GM21390 (cell line): ENCODE measurements at regions not wholly inside any gene's neighbourhood (a gene's known extent, or its start where the extent isn't known, plus 50 kb on each side); places are given as distances from the start of the nearest gene placed in this dataset.

Experiments
- ATAC-seq: cut with Tn5 transposase; IDR thresholded peaks from one replicate; pipeline ENCODE4 v1.9.1; 2021; ENCODE audit not compliant: unreplicated experiment

GRCh38 chr9:120018550-120018949, 561.4 kb downstream of the CDK5RAP2 start:
- no peak for ATAC-seq

- no peak for ATAC-seq
Measured at GRCh38 chr9:120018037-120018436, 561.9 kb downstream of the CDK5RAP2 start.

DNA sequence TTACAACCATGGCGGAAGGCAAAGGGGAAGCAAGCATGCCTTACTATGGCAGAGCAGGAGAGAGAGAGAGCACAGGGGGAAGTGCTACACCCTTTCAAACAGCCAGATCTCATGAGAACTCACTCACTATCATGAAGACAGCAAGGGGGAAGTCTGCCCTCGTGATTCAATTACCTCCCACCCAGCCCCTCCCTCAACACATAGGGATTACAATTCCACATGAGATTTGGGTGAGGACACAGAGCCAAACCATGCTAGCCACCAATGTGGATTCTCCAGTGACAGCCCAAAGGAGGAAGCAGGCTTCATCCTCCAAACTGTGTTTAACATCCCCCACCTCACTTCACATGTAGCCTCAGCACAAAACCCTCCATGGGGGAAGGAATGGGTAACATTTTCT, 563.7 kb downstream of the CDK5RAP2 start:
- no peak for ATAC-seq

DNA sequence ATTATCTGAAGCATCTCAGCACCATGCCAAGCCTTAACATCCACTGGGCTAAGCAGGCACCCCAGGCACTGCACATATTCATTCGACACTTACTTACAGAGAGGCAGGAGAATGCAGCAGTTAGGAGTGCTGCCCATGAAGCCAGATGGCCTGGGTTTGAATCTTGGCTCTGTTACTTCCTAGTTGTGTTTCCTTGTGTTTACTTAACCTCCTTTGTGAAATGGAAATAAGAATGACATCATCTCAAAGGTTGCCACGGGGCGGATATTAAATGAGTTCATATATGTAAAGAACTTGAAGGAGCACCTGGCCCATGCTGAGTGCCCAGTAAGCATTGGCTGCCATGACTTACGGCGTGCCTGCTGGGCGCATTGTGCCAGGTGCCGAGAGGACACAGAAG, 565.2 kb downstream of the CDK5RAP2 start:
- no peak for ATAC-seq

GRCh38 chr9:120009856-120010255, 570.1 kb downstream of the CDK5RAP2 start:
- ATAC-seq, result no peak

DNA sequence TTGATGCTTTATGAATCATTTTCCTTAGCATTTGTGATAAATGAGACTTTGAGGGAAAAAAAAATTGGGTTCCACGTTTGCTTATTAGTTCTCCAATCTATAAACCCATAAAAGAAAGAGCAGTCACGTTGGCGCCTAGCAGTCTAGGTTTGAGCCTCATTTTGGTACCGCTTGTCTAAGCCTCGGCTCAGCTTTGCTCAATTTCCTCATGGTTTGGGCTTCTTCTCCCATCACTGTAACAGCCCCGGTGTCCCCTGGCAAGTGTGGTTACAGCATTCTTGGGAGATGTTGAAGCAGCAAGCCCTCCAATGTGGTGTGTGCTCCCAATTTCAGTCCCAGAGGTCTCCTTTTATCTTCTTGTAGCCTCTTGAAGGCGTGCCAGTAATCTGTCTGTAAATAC, 578.4 kb downstream of the CDK5RAP2 start:
- ATAC-seq, result no peak

GRCh38 chr9:119998614-119999013, 581.4 kb downstream of the CDK5RAP2 start:
- no peak for ATAC-seq

- no peak for ATAC-seq
Measured at GRCh38 chr9:119991797-119992196, 588.2 kb downstream of the CDK5RAP2 start.

- no peak for ATAC-seq
Measured at GRCh38 chr9:119986713-119987112, 593.3 kb downstream of the CDK5RAP2 start.

- no peak for ATAC-seq
Measured at GRCh38 chr9:119986205-119986604, 593.8 kb downstream of the CDK5RAP2 start.

- no peak for ATAC-seq
Measured at GRCh38 chr9:119974026-119974425, 604.8 kb upstream of the BRINP1 start.

- peak; percentile 93 for ATAC-seq
Measured at GRCh38 chr9:119968836-119969707, 599.8 kb upstream of the BRINP1 start.

DNA sequence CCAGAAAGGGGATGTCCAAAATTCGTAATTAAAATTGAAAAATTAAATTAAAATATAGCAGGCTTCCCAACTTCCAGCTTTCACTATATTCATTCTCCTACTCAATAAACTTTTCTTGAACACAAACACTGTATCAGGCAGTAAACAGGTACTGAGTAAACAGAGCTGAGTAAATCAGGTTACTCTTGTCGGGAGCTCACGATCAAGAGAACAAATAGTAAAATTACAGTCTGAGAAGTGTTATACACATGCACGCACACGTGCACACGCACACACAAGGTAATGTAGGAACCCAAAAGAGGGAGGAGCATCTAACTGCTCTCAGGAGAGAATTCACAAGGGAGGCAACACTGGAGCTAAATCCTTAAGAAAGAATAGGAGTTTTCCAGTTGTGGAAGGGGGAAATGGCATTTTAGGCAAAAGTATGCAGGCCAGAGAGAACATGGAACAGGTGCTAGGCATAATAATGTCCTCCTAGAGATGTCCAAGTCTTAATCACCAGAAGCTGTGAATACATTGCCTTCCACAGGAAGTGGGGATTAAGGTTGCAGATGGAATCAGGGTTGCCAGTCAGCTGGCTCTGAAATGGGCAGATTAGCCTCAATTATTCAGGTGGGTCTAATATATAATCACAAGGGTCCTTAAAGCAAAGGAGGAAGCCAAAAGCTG, 598.8 kb upstream of the BRINP1 start:
- no peak for ATAC-seq

DNA sequence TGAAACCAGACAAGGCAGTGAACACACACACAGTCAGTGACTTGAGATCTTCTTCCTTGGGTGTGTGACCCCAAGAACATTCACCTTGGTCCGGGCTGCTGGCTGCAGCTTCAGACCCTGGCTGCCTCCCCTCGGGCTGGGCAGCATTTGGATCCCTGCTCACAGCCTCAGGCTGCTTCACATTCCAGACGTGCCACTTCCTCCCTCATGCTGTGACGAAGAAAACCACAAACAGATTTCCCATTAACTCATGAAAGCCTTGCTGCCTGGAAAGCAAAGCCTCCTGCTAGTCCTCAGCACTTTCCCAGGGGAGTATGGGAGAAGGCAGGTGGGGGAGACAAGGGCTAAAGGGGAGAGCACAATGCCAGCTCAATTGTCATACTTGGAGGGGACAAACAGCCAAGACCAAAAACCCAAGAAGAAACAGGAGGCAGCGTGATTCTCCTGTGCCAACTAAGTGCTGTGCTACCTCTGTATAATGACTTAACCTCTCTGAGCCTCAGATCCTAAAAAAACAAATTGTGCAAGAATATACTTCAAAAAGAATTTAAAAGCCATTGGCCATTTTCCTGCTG, 594.6 kb upstream of the BRINP1 start:
- ATAC-seq, result no peak

DNA sequence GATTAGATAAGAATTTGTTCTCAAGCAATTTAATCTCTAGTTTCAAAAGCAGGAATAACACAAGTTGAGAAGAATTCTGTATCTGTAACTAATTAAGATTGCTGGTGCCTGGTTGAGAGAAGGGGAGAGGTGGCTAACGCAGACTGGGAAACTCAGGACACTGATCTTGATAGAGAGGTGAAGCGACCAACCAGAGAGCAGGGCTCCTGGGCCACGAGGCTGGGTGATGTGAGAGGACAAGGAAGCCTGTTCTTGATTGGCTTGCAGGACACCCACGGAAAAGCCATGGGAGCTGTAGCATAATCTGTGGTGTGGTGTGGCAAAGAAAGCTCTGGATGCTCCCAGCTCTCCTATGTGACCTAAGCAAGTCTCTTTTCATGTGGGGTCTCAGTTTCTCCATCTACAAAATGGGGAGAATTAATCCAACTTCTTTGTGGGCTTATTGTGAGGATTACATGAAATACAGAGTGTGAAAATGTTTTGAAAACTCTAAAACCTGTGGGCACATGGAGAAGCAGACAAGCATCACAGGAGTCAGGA, 594.1 kb upstream of the BRINP1 start:
- no peak for ATAC-seq

DNA sequence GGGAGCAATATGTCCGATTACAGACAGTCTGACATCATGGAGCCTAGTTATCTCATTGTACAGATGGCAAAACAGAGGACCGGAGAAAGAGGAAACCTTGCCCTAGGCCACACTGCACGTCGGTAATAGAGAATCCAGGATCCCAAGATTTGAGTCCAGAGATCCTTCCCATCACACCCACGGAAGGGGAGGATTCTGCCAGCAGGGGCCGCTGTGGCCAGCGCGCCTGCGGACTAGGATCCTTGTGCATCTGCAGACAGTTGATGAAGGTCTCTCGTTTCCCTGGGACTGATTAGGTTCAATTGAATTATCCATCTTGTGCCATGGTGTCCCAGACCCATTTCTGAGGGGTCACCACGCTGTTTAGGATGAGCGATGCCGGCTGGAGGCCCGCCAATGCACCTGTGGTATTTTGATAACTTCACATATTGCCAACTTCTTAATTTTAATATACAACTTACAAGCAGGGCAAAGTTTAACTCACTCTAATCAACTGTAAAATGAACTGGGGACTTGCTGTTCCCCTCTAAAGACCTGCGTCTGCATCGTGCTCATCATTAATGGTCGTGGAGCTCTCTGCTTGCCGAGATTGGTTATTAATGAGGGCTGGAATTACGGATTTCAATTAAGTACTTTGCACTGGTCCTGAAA, 592.7 kb upstream of the BRINP1 start:
- no peak for ATAC-seq

- ATAC-seq, result no peak
Measured at GRCh38 chr9:119959846-119960545, 590.8 kb upstream of the BRINP1 start.

- ATAC-seq, result no peak
Measured at GRCh38 chr9:119956111-119956510, 586.9 kb upstream of the BRINP1 start.

DNA sequence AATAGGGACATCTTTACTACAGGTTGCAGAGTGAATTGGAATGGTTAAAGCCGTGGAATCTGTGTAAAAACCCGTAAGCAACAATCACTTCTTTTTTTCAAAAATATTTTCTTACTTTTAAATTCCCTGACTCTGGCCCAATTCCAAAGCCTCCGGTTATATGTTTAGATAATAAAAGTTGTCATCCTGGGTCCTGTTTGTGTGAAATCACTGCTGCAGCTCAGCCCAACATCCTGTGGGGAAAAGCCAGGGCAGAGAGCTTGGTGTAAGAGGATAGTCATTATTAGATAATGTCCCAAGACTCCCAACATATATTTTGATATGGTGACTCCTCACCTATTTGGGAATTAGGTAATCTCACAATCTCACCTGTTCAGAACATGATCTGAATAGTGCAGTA, 586.0 kb upstream of the BRINP1 start:
- no peak for ATAC-seq

DNA sequence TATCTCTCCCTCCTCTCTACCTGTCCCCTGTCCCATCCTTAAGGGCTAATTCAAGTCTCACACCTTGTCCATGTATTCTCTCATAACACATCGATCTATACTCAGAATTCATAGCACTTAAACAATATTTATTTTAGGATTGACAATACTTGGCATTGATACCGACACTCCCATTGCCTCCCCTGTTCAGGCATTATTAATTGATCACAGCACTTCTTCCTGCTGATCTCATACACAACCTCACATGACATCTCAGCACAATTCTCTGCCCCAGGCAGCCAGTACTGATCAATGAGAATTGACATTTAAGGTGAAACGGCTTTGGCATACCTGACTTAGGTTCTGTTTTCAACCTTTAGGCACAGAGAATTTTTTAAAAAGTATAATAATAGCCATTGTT, 582.4 kb upstream of the BRINP1 start:
- no peak for ATAC-seq

- ATAC-seq, result no peak
Measured at GRCh38 chr9:119951090-119951489, 581.9 kb upstream of the BRINP1 start.
